CD4-positive, alpha-beta T cell treated with Interleukin-10 for 1 hour (primary cell): ENCODE measurements at regions not wholly inside any gene's neighbourhood (a gene's known extent, or its start where the extent isn't known, plus 50 kb on each side); places are given as distances from the start of the nearest gene placed in this dataset.

Experiments
- DNase-seq: peaks from one replicate; pipeline ENCODE4 v3.0.0-alpha.2; 2020

- no peak for DNase-seq
Observed at GRCh38 chr5:166370928-166371690, 1920.3 kb upstream of the WWC1 start.

DNA sequence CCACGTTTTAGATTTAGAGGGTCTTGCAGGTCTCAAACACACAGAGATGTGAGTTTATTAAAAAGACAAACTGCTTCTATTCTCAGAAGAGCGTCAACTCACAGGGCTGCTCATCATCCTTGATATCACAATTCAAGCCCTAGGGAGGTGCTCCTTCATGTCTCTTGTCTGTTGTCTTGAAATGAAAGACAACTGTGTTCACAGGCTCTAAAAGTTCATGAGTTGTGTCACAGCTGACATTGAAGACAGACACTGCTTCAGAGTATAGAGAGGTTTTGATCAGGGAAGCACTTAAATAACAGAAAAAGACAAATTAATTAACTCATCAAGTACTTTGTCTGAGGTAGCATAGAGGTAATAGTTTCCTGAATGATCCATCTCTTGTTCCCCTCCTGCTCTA lies 1917.6 kb upstream of the WWC1 start:
- no peak for DNase-seq

GRCh38 chr5:166377756-166378155 lies 1913.7 kb upstream of the WWC1 start:
- no peak for DNase-seq

- no peak for DNase-seq
Observed at GRCh38 chr5:166379517-166379916, 1911.9 kb upstream of the WWC1 start.

GRCh38 chr5:166382031-166382430 lies 1909.4 kb upstream of the WWC1 start:
- no peak for DNase-seq

GRCh38 chr5:166398131-166398530 lies 1893.3 kb upstream of the WWC1 start:
- no peak for DNase-seq

GRCh38 chr5:166399781-166400180 lies 1891.7 kb upstream of the WWC1 start:
- no peak for DNase-seq

DNA sequence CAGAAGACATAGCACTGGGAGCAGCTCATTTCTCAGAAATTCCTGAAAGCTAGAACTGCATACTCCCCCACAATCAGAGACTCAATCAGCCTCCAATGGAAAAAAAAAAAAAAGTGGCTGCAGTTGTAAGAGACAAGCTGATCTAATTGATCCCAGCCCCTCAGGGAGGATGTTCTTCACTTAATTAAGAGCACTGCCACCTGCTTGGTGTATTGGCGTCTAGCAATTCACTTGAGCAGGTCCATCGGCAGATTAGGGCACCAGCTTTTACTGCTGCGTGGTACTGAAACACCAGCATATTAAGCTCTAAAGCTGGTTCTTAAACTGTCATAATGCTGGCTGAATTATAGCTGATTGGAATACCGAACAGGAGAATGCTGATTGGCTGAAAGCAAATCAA lies 1890.1 kb upstream of the WWC1 start:
- no peak for DNase-seq

GRCh38 chr5:166412191-166412590 lies 1879.3 kb upstream of the WWC1 start:
- no peak for DNase-seq

DNA sequence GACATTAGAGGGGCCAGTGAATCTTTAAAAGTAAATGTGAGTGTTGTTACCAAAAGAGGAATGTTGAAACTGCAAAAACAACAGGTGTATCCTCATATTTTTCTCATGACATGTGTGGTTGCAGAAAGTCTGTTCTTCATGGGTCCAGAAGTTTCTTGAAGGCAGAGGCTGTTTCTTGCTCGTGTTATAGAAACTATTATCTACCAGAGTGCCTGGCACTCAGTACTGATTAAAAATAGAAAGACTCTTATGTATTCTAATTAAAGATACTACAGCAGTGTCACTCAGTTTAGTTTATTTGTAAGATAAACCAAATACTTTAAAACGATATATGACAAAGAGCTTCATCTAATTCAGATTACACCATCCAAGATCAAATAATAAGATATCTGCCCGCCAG lies 1864.2 kb upstream of the WWC1 start:
- DNase-seq, result no peak

GRCh38 chr5:166428264-166428803 lies 1863.1 kb upstream of the WWC1 start:
- no peak for DNase-seq

DNA sequence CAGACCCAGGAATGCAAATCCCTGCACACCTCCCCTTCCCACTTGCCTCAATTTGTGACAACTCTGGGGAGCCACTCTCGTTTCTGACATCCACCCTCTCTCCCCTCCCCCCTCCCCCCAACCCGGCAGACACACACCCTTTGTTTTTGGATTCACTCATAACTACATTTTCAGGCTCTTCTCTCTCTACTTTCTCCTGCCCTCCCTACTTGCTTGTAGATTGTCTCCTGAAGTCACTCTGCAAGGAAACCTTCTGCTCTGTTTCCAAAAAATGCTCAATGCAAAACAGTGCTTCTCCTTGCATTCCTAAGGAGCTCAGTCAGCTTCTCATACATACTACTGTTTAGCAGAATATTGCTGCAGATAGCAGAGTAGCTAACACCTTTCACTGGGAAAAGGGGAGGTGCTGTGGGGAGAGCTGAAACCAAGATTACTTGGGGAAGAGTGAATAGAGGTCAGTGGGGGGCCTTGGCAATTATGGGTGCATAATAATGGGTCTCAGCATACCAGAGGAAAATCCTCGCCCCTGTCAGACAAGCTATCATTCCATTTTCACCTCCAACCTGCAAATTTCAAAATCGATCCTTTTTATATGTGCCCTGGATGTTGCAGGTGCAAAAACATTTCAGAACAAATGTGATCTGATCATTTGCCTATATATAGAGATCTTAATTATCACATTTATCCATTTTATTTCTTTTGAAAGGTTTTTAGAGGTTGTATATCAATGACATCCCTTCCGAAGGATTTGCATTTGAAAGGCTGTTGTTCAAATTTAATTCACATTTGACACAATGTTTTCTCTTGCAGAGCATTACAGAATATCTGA lies 1860.7 kb upstream of the WWC1 start:
- DNase-seq, result no peak

DNA sequence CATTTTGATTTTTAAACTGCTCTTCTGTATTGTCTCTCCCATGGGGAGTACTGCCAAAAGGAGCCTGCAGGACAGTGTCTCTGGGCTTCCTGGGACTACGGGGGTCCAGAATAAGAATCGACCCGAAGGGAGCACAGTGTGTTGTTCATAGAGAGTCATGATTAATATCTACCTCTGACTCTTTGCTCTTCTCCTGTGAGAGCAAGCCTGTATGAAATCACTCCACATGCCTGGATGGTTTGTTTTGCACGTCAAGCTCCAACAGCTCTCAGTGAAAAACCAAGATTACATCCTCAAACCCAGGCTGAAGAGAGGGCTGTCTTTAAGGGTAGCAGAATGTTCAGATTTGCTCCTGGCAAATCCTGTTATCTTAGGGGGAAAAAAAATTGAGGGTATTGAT lies 1860.0 kb upstream of the WWC1 start:
- DNase-seq, result no peak

- DNase-seq, result no peak
Observed at GRCh38 chr5:166433679-166434078, 1857.8 kb upstream of the WWC1 start.

GRCh38 chr5:166436872-166437271 lies 1854.6 kb upstream of the WWC1 start:
- no peak for DNase-seq

DNA sequence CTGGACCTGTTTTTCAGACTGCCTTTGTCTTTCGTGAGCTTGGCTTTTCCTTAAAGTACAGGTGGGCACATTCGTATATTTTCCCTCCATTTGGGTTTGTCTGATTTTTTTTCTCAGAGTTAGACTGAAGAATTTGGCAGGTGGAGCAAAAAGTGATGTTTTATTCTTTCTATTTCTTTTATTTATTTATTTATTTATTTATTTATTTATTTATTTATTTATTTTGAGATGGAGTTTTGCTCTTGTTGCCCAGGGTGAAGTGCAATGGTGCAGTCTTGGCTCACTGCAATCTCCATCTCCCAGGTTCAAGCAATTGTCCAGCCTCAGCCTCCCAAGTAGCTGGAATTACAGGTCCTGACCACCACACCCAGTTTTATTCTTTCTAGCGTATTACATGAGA lies 1805.1 kb upstream of the WWC1 start:
- DNase-seq, result no peak

- no peak for DNase-seq
Observed at GRCh38 chr5:166488560-166488959, 1802.9 kb upstream of the WWC1 start.

GRCh38 chr5:166493040-166493439 lies 1798.4 kb upstream of the WWC1 start:
- no peak for DNase-seq

DNA sequence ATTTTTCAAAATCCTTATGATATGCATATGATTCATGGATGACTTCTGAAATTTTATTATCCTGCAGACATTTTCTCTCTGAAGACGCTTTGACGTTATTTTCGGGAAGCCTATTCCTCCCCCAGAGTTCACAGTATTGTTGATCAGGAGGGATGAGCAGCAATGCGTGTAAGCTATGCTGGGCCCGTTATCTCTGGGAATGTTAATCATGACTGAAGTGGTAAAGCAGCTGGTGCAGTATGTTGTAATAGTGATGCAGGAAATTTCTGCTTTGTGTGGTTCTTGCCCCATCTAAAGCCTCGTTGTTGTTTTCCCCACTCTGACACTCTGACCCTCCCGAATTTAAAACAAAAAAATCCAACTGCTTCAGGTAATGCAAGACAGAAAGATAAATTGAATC lies 1797.8 kb upstream of the WWC1 start:
- no peak for DNase-seq

DNA sequence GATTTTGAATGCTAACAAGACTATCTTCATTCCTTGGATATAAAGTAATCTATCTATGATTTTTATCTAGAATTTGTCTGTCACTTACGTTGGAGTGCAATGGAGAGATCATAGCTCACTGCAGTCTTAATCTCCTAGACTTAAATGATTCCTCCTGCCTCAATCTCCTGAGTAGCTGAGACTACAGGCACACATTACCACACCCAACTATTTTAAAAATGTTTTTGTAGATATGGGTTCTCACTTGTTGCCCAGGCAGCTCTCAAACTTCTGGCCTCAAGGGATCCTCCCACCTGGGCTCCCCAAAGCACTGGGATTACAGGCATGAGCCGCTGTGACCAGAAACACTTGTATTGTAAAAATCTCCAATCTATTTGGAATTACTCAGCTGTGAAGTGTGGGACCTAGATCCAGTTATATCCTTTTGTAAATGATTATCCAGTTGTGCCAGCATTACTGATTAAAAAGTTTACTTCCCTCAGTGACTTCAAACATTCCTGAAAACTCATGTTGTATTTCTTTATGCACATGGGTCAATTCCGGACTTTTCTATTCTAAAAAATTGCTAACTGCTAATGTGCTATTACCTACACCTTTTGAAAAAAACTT lies 1793.8 kb upstream of the WWC1 start:
- DNase-seq, result no peak

GRCh38 chr5:166499447-166500240 lies 1791.8 kb upstream of the WWC1 start:
- no peak for DNase-seq

GRCh38 chr5:166503506-166503905 lies 1787.9 kb upstream of the WWC1 start:
- DNase-seq, result no peak

DNA sequence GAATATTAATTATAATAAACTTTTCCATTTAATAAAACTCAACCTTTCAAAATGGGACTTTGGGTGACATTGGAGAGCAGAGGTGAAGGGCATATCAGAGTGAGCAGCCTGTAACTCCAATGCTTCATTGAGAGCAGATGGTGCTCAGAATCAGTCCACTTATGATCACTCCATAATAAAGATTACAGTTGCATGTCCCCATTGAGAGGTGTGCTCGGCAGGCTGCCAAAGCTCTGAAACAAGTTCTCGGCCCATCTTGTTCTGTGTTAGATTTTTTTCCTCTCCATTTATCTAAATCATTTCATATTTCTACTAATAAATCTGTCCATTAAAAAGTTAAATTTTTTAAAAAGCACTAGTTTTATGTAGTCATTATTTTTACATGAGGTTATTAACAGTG lies 1786.4 kb upstream of the WWC1 start:
- no peak for DNase-seq
